GM12865 (cell line): ENCODE measurements at regions not wholly inside any gene's neighbourhood (a gene's known extent, or its start where the extent isn't known, plus 50 kb on each side); places are given as distances from the start of the nearest gene placed in this dataset.
"Not testable (repeated sequence)": the region's sequence is repeated elsewhere in the genome, so short reads cannot be mapped to it uniquely, and the experiment has no call there.

Experiments
- DNase-seq: peaks from one replicate; pipeline ENCODE4 v3.0.0; 2010; ENCODE audit warnings: low read depth
- H3K4me3 ChIP-seq: 2 replicates; pipeline ENCODE4 v1.5.1; 2011; ENCODE audit warnings: mild to moderate bottlenecking, low read depth, low read length, control low read depth
- CTCF ChIP-seq: IDR thresholded peaks from 2 replicates; pipeline ENCODE4 v1.5.1; 2011; ENCODE audit warnings: low read length, control low read depth, low read depth, inconsistent platforms; ENCODE audit not compliant: insufficient read depth; ENCODE audit errors: missing control alignments

- no peak for DNase-seq
- no peak for TF ChIP-seq CTCF
- no peak overlapping the region for H3K4me3 ChIP-seq
Observed at GRCh38 chrX:143304025-143304424, 213.2 kb downstream of the SPANXN3 start.

- no peak for DNase-seq
- TF ChIP-seq CTCF = no peak
- no peak overlapping the region for H3K4me3 ChIP-seq
Observed at GRCh38 chrX:143298663-143299241, 218.5 kb downstream of the SPANXN3 start.

- no peak for DNase-seq
- H3K4me3 ChIP-seq = no peak overlapping the region
- no peak for TF ChIP-seq CTCF
Observed at GRCh38 chrX:143296521-143296920, 220.8 kb downstream of the SPANXN3 start.

- DNase-seq = no peak
- H3K4me3 ChIP-seq = no peak overlapping the region
- no peak for TF ChIP-seq CTCF
Observed at GRCh38 chrX:143287236-143287635, 230.0 kb downstream of the SPANXN3 start.

GRCh38 chrX:143270317-143270716, 244.6 kb downstream of the SPANXN4 start:
- no peak overlapping the region for H3K4me3 ChIP-seq
- no peak for TF ChIP-seq CTCF
- no peak for DNase-seq

- not testable (repeated sequence) for H3K4me3 ChIP-seq, DNase-seq
Observed at GRCh38 chrX:143244593-143244992, 218.9 kb downstream of the SPANXN4 start.

- TF ChIP-seq CTCF = no peak
- DNase-seq = no peak
- H3K4me3 ChIP-seq = no peak overlapping the region
Observed at GRCh38 chrX:143240658-143241057, 214.9 kb downstream of the SPANXN4 start.
